ENCODE measurements at regions not wholly inside any gene's neighbourhood (a gene's known extent, or its start where the extent isn't known, plus 50 kb on each side); places are given as distances from the start of the nearest gene placed in this dataset.

- no peak for TF ChIP-seq KAT2B (IDR thresholded peaks at IDR 0.05; ENCODE audit: low read depth, low read length)
- no peak for TF ChIP-seq MTA3 (IDR thresholded peaks at IDR 0.05; ENCODE audit: borderline replicate concordance)
- TF ChIP-seq SP2 (IDR thresholded peaks at IDR 0.05; ENCODE audit: extremely low read depth, low read depth, low read length, poor library complexity, severe bottlenecking) = no peak
- no peak for TF ChIP-seq THRA (IDR thresholded peaks at IDR 0.05)
- no peak for TF ChIP-seq TRIM25 (IDR thresholded peaks at IDR 0.05; ENCODE audit: borderline replicate concordance)
- TF ChIP-seq ZNF655 (CRISPR knock-in tag; IDR thresholded peaks at IDR 0.05) = no peak
Observed at GRCh38 chr17:73899839-73900238, 255.6 kb upstream of the SDK2 start (continued).

GRCh38 chr17:73900516-73900915, 256.3 kb upstream of the SDK2 start:
- H3K36me3 ChIP-seq (ENCODE audit: control insufficient read depth, insufficient read depth, low read length) = no peaks in the 10 kb centered on the region
- H2AFZ ChIP-seq (ENCODE audit: low read depth, low read length) = no peak overlapping the region
- no peaks in the 10 kb centered on the region for H3K79me2 ChIP-seq (ENCODE audit: control insufficient read depth, insufficient read depth, low read length)
- intact Hi-C loops (cut with micrococcal nuclease) (no loop called here), in situ Hi-C loops (cut with MboI) (no loop called here)
- H3K4me3 ChIP-seq = no peak overlapping the region
- FAIRE-seq (no peak), ATAC-seq (no peak), DNase-seq (ENCODE audit: extremely low read depth in 1 of 4, low spot score in 3 of 4) (no peak)
- H3K9ac ChIP-seq (ENCODE audit: insufficient read depth in 1 of 2, low read depth in 2 of 2, low read length in 2 of 2) = no peak overlapping the region
- BruUV-seq (replicated peaks) = no TSS peak
- no peaks in the 10 kb centered on the region; the same call in 1 of the 2 replicates for H4K20me1 ChIP-seq (replicated peaks; ENCODE audit: control insufficient read depth, insufficient read depth, low read length)
- H3K9me3 ChIP-seq (replicated peaks; ENCODE audit: control insufficient read depth, insufficient read depth, low read depth, low read length) = no peaks in the 10 kb centered on the region
- peaks cover 27 to 52% of the 10 kb centered on the region in 2 experiments; a peak in 4 of 5 replicates for H3K27me3 ChIP-seq (ENCODE audit: control insufficient read depth in 2 of 2, insufficient read depth in 2 of 2, low read length in 2 of 2)
- H3K4me2 ChIP-seq (ENCODE audit: insufficient read depth, low read length) = no peak overlapping the region
- ChIA-PET POLR2A (no interaction called here), CTCF (ENCODE audit: low intra/inter-chr PET ratio) (no interaction called here)
- peaks cover 0 to 9% of the 10 kb centered on the region in 2 experiments; a peak in 1 of 5 replicates for H3K4me1 ChIP-seq (replicated peaks in 1 of 2; ENCODE audit: control insufficient read depth in 2 of 2, insufficient read depth in 2 of 2, low read length in 2 of 2)
- WGBS (ENCODE audit: insufficient coverage, low coverage, missing lambda C conversion rate) = 0% methylated on average over 7 of the region's 7 CpGs
- no peak overlapping the region for H3K27ac ChIP-seq (ENCODE audit: extremely low read depth, low read depth, low read length)
- no peaks in the 10 kb centered on the region for H3K9me1 ChIP-seq (ENCODE audit: control insufficient read depth, insufficient read depth, low read length)
- TF ChIP-seq UBTF (IDR thresholded peaks at IDR 0.05; ENCODE audit: borderline replicate concordance in 1 of 2, low read depth in 2 of 2, low read length in 2 of 2) = no peak
- no peak for TF ChIP-seq ZNF436 (CRISPR knock-in tag; IDR thresholded peaks at IDR 0.05)
- TF ChIP-seq SMAD2 (IDR thresholded peaks at IDR 0.05; ENCODE audit: low read depth, low read length) = no peak
- TF ChIP-seq AFF4 (CRISPR knock-in tag; IDR thresholded peaks at IDR 0.05) = no peak
